OCI-LY1 (cell line): ENCODE measurements at regions not wholly inside any gene's neighbourhood (a gene's known extent, or its start where the extent isn't known, plus 50 kb on each side); places are given as distances from the start of the nearest gene placed in this dataset.

Experiments
- H2AFZ ChIP-seq: fragments of 200-600 bp; sonication (generic), shearing (Covaris generic); 2 replicates; pipeline ENCODE4 v1.6.0; 2014; ENCODE audit warnings: antibody characterized with exemption, mild to moderate bottlenecking, low read length
- H3F3A ChIP-seq: fragments of 200-600 bp; sonication (generic), shearing (Covaris generic); 2 replicates; pipeline ENCODE4 v1.6.0; 2014; ENCODE audit warnings: mild to moderate bottlenecking, antibody characterized with exemption, low read length, moderate library complexity; ENCODE audit not compliant: insufficient read depth
- H3K27ac ChIP-seq: fragments of 200-600 bp; sonication (generic); 2 replicates; pipeline ENCODE4 v1.5.1; 2014; ENCODE audit warnings: low read length, mixed run types, mild to moderate bottlenecking, low read depth; ENCODE audit not compliant: poor library complexity, severe bottlenecking
- H3K27me3 ChIP-seq: fragments of 200-600 bp; sonication (generic); 2 replicates; pipeline ENCODE4 v1.6.0; 2014; ENCODE audit warnings: antibody characterized with exemption, mild to moderate bottlenecking, low read length, moderate library complexity; ENCODE audit not compliant: insufficient read depth
- H3K36me3 ChIP-seq: fragments of 200-600 bp; sonication (generic); 2 replicates; pipeline ENCODE4 v1.6.1; 2014; ENCODE audit warnings: mild to moderate bottlenecking, antibody characterized with exemption, low read length, moderate library complexity, mixed read lengths; ENCODE audit not compliant: insufficient read depth
- H3K4me1 ChIP-seq: fragments of 200-600 bp; sonication (generic); 2 replicates; pipeline ENCODE4 v1.5.1; 2014; ENCODE audit warnings: mild to moderate bottlenecking, low read length, moderate library complexity; ENCODE audit not compliant: insufficient read depth, severe bottlenecking
- H3K4me2 ChIP-seq: fragments of 200-600 bp; sonication (generic), shearing (Covaris generic); 2 replicates; pipeline ENCODE4 v1.6.1; 2014; ENCODE audit warnings: low read length
- H3K4me3 ChIP-seq: fragments of 200-600 bp; sonication (generic); 2 replicates; pipeline ENCODE4 v1.5.1; 2014; ENCODE audit warnings: low read length, low read depth, mild to moderate bottlenecking, mixed read lengths; ENCODE audit not compliant: poor library complexity, severe bottlenecking
- H3K79me2 ChIP-seq: fragments of 200-600 bp; shearing (Covaris generic); 2 replicates; pipeline ENCODE4 v1.6.1; 2016; ENCODE audit warnings: mixed run types, low read length, mixed read lengths; ENCODE audit not compliant: insufficient read depth
- H3K9ac ChIP-seq: fragments of 200-600 bp; sonication (generic), shearing (Covaris generic); 2 replicates; pipeline ENCODE4 v1.6.1; 2014; ENCODE audit warnings: mild to moderate bottlenecking, low read length, mixed read lengths
- H3K9me2 ChIP-seq: fragments of 200-600 bp; sonication (generic), shearing (Covaris generic); 2 replicates; pipeline ENCODE4 v1.6.1; 2014; ENCODE audit warnings: low read depth, mild to moderate bottlenecking, low read length, mixed read lengths
- H3K9me3 ChIP-seq: fragments of 200-600 bp; shearing (Covaris generic); 2 replicates; pipeline ENCODE4 v1.6.1; 2014; ENCODE audit warnings: low read length, mixed read lengths
- H4K20me1 ChIP-seq: fragments of 200-600 bp; sonication (generic), shearing (Covaris generic); 2 replicates; pipeline ENCODE4 v1.6.0; 2016; ENCODE audit warnings: mild to moderate bottlenecking, low read length; ENCODE audit not compliant: insufficient read depth
- CTCF ChIP-seq: fragments of 200-600 bp; sonication (generic), shearing (Covaris generic); IDR thresholded peaks from 2 replicates; pipeline ENCODE4 v1.5.1; 2017; ENCODE audit warnings: mild to moderate bottlenecking, antibody characterized with exemption, low read length, moderate library complexity, mixed read lengths
- EZH2 ChIP-seq: fragments of 200-600 bp; sonication (generic), shearing (Covaris generic); IDR thresholded peaks from 2 replicates; pipeline ENCODE4 v1.8.0; 2017; ENCODE audit warnings: borderline replicate concordance, mixed run types, mild to moderate bottlenecking, antibody characterized with exemption, low read length, moderate library complexity, mixed read lengths

- H3K27ac ChIP-seq = no peak overlapping the region
- H3F3A ChIP-seq = no peaks in the 10 kb centered on the region
- no peaks in the 10 kb centered on the region for H3K79me2 ChIP-seq
- no peak overlapping the region for H3K9ac ChIP-seq
- H2AFZ ChIP-seq = no peak overlapping the region
- H3K4me3 ChIP-seq = no peak overlapping the region
- no peak overlapping the region for H3K4me2 ChIP-seq
- no peaks in the 10 kb centered on the region for H3K9me2 ChIP-seq
- peaks cover 5% of the 10 kb centered on the region for H3K9me3 ChIP-seq
- no peaks in the 10 kb centered on the region for H3K36me3 ChIP-seq
- H4K20me1 ChIP-seq = no peaks in the 10 kb centered on the region
- no peaks in the 10 kb centered on the region for H3K4me1 ChIP-seq
- TF ChIP-seq CTCF (no peak), EZH2 (no peak)
- H3K27me3 ChIP-seq = no peaks in the 10 kb centered on the region
These were observed 82.1 kb upstream of the BANK1 start for GRCh38 chr4:101708293-101709039.

- Histone ChIP-seq H3F3A (no peaks in the 10 kb centered on the region), H3K4me3 (no peak overlapping the region), H3K27me3 (no peaks in the 10 kb centered on the region), H3K27ac (no peak overlapping the region), H4K20me1 (no peaks in the 10 kb centered on the region), H3K36me3 (no peaks in the 10 kb centered on the region), H3K4me1 (no peaks in the 10 kb centered on the region), H2AFZ (no peak overlapping the region), H3K9ac (no peak overlapping the region), H3K9me3 (peaks cover 5% of the 10 kb centered on the region), H3K9me2 (no peaks in the 10 kb centered on the region), H3K79me2 (no peaks in the 10 kb centered on the region), H3K4me2 (no peak overlapping the region)
- TF ChIP-seq CTCF (no peak), EZH2 (no peak)
These were observed 82.9 kb upstream of the BANK1 start for GRCh38 chr4:101707596-101707995.

- no peak overlapping the region for H3K4me2 ChIP-seq
- no peaks in the 10 kb centered on the region for H3K9me2 ChIP-seq
- H2AFZ ChIP-seq = no peak overlapping the region
- no peaks in the 10 kb centered on the region for H3K27me3 ChIP-seq
- no peaks in the 10 kb centered on the region for H3K36me3 ChIP-seq
- H3F3A ChIP-seq = no peaks in the 10 kb centered on the region
- H3K9me3 ChIP-seq = peaks cover 5% of the 10 kb centered on the region
- no peak overlapping the region for H3K9ac ChIP-seq
- TF ChIP-seq EZH2 = no peak
- no peak for TF ChIP-seq CTCF
- no peak overlapping the region for H3K27ac ChIP-seq
- no peaks in the 10 kb centered on the region for H3K4me1 ChIP-seq
- H3K79me2 ChIP-seq = no peaks in the 10 kb centered on the region
- no peaks in the 10 kb centered on the region for H4K20me1 ChIP-seq
- no peak overlapping the region for H3K4me3 ChIP-seq
These were observed 83.9 kb upstream of the BANK1 start for GRCh38 chr4:101706535-101707057.
